Body of pancreas (tissue), 4 donors: ENCODE measurements at regions not wholly inside any gene's neighbourhood (a gene's known extent, or its start where the extent isn't known, plus 50 kb on each side); places are given as distances from the start of the nearest gene placed in this dataset.

Source experiments
- ATAC-seq: fragments of 150-250 bp; one replicate; pipeline ENCODE4 v1.9.1; 2016
- DNase-seq, 4 donors: peaks; one replicate each; pipeline ENCODE4 v3.0.0-alpha.2; 2019
- H3K27ac ChIP-seq, 4 donors: fragments of 200-600 bp; sonication (generic); 1 replicate in 3 of 4; 2 replicates in 1 of 4; pipeline versions ENCODE4 v1.5.1 to v1.6.1; 2016 to 2019; ENCODE audit warnings: mild to moderate bottlenecking in 1 of 4, mixed read lengths in 1 of 4, moderate library complexity in 1 of 4
- H3K27me3 ChIP-seq, 2 donors: fragments of 200-600 bp; sonication (generic); one replicate each; pipeline ENCODE4 v1.6.0; 2016; ENCODE audit warnings: mild to moderate bottlenecking in 1 of 2
- H3K36me3 ChIP-seq, 2 donors: fragments of 200-600 bp; sonication (generic); replicated peaks in 1 of 2; 2 replicates each; pipeline ENCODE4 v1.5.1; 2016; ENCODE audit warnings: low read depth in 2 of 2; ENCODE audit not compliant: insufficient read depth in 1 of 2
- H3K4me1 ChIP-seq: fragments of 200-600 bp; sonication (generic); one replicate; pipeline ENCODE4 v1.6.0; 2016
- H3K4me3 ChIP-seq, 2 donors: fragments of 200-600 bp; sonication (generic); 1 replicate in 1 of 2; 2 replicates in 1 of 2; pipeline ENCODE4 v1.5.1; 2016 to 2019
- H3K9me3 ChIP-seq, 3 donors: fragments of 200-600 bp; sonication (generic); 1 replicate in 2 of 3; 2 replicates in 1 of 3; pipeline ENCODE4 v1.5.1; 2016
- CTCF ChIP-seq, 7 experiments: fragments of 450-650 bp in 4 of 7; fragments of 200-600 bp in 3 of 7; sonication (generic) in 3 of 7; IDR thresholded peaks; one replicate each; pipeline ENCODE4 v1.5.1; 2016 to 2019; ENCODE audit warnings: antibody characterized with exemption in 7 of 7
- POLR2A ChIP-seq, 3 donors: fragments of 450-650 bp; IDR thresholded peaks; one replicate each; pipeline ENCODE4 v1.6.1; 2016; ENCODE audit warnings: antibody characterized with exemption in 3 of 3, mild to moderate bottlenecking in 2 of 3
- WGBS, 2 donors: methylation state at CpG; one replicate each; pipeline ENCODE4 v1.1.5; 2017; 5-methylcytosine and 5-hydroxymethylcytosine counted together
- intact Hi-C: fragments of 100-400 bp; cut with DNase I; formaldehyde crosslinking; loops from one replicate; pipeline ENCODE4 v1.15.1; 2023

GRCh38 chr2:150548527-150548926, 61.1 kb upstream of the RND3 start:
- H3K4me3 ChIP-seq: no peak overlapping the region
- ATAC-seq: no peak
- H3K9me3 ChIP-seq: no peaks in the 10 kb centered on the region
- H3K4me1 ChIP-seq: no peaks in the 10 kb centered on the region
- no peaks in the 10 kb centered on the region for H3K36me3 ChIP-seq
- no peaks in the 10 kb centered on the region for H3K27me3 ChIP-seq
- H3K27ac ChIP-seq: no peak overlapping the region
- DNase-seq: no peak
- intact Hi-C loops: no loop called here
- TF ChIP-seq CTCF (IDR thresholded peaks at IDR 0.05) (no peak), POLR2A (IDR thresholded peaks at IDR 0.05) (no peak)
- 57 to 61% methylated on average over 2 of the region's 2 CpGs for WGBS, 2 donors

GRCh38 chr2:150545916-150546315, 58.4 kb upstream of the RND3 start:
- TF ChIP-seq CTCF (IDR thresholded peaks at IDR 0.05): no peak
- no peak for TF ChIP-seq POLR2A (IDR thresholded peaks at IDR 0.05)
- ATAC-seq (no peak), DNase-seq (no peak)
- H3K4me1 ChIP-seq: no peaks in the 10 kb centered on the region
- WGBS, 2 donors: 67 to 81% methylated on average over 4 of the region's 4 CpGs
- H3K36me3 ChIP-seq: no peaks in the 10 kb centered on the region
- intact Hi-C loops: no loop called here
- no peak overlapping the region for H3K4me3 ChIP-seq
- no peaks in the 10 kb centered on the region for H3K27me3 ChIP-seq
- no peaks in the 10 kb centered on the region for H3K9me3 ChIP-seq
- no peak overlapping the region for H3K27ac ChIP-seq

- Histone ChIP-seq H3K4me3 (no peak overlapping the region), H3K27me3 (no peaks in the 10 kb centered on the region), H3K27ac (no peak overlapping the region), H3K4me1 (no peaks in the 10 kb centered on the region), H3K36me3 (no peaks in the 10 kb centered on the region), H3K9me3 (no peaks in the 10 kb centered on the region)
- ATAC-seq (no peak), DNase-seq (no peak)
- intact Hi-C loops: no loop called here
- TF ChIP-seq CTCF (IDR thresholded peaks at IDR 0.05) (no peak), POLR2A (IDR thresholded peaks at IDR 0.05) (no peak)
- 83 to 85% methylated on average over 3 of the region's 3 CpGs for WGBS, 2 donors
These were observed 57.3 kb upstream of the RND3 start for GRCh38 chr2:150544731-150545130.

- no peak for DNase-seq
- TF ChIP-seq CTCF (IDR thresholded peaks at IDR 0.05) (no peak), POLR2A (IDR thresholded peaks at IDR 0.05) (no peak)
- Histone ChIP-seq H3K36me3 (no peaks in the 10 kb centered on the region), H3K9me3 (no peaks in the 10 kb centered on the region), H3K4me3 (no peak overlapping the region), H3K27ac (no peak overlapping the region), H3K27me3 (no peaks in the 10 kb centered on the region), H3K4me1 (no peaks in the 10 kb centered on the region)
- intact Hi-C loops: no loop called here
- no peak for ATAC-seq
- WGBS, 2 donors: 94% methylated on average over 16 to 25 of the region's 30 CpGs
These were observed 55.2 kb upstream of the RND3 start for GRCh38 chr2:150542692-150543091.

- no peaks in the 10 kb centered on the region for H3K9me3 ChIP-seq
- H3K27ac ChIP-seq: no peak overlapping the region
- no peaks in the 10 kb centered on the region for H3K4me1 ChIP-seq
- 96 to 97% methylated on average over 5 to 6 of the region's 19 CpGs for WGBS, 2 donors
- no peaks in the 10 kb centered on the region for H3K27me3 ChIP-seq
- H3K4me3 ChIP-seq: no peak overlapping the region
- intact Hi-C loops: no loop called here
- no peaks in the 10 kb centered on the region for H3K36me3 ChIP-seq
- TF ChIP-seq POLR2A (IDR thresholded peaks at IDR 0.05): no peak
- TF ChIP-seq CTCF (IDR thresholded peaks at IDR 0.05): no peak
- ATAC-seq (no peak), DNase-seq (no peak)
These were observed 54.7 kb upstream of the RND3 start for GRCh38 chr2:150542172-150542571.
